Panc1 (cell line): ENCODE measurements at regions not wholly inside any gene's neighbourhood (a gene's known extent, or its start where the extent isn't known, plus 50 kb on each side); places are given as distances from the start of the nearest gene placed in this dataset.
A peak's percentile ranks its signal among the peaks of the same experiment; 100 is the strongest.

Source experiments
- ATAC-seq: fragments of 200-7000 bp; cut with Tn5 transposase; 2 replicates; pipeline ENCODE4 v1.9.1; 2020; ENCODE audit warnings: mild to moderate bottlenecking, moderate library complexity
- BruUV-seq: library from RNA; stranded (reverse); fragments of 400-500 nt; replicated peaks from 2 replicates; lab custom pipeline; 2021; lab: Mats Ljungman, UMichigan
- CTCF ChIA-PET: fragments of 300-600 bp; sonication (Branson Sonifier 250); formaldehyde crosslinking; loops from one replicate; lab custom pipeline; 2022; ENCODE audit warnings: antibody characterized with exemption; lab: Charles Lee
- POLR2A ChIA-PET: fragments of 300-600 bp; sonication (Branson Sonifier 250); formaldehyde crosslinking; loops from one replicate; lab custom pipeline; 2022; ENCODE audit warnings: antibody characterized with exemption; lab: Charles Lee
- DNase-seq: peaks from one replicate; pipeline ENCODE4 v3.0.0-alpha.2; 2010; ENCODE audit warnings: low read depth, low spot score
- H3K27ac ChIP-seq: 2 replicates; pipeline ENCODE4 v1.5.1; 2011; ENCODE audit warnings: mild to moderate bottlenecking, low read length, inconsistent platforms
- H3K27me3 ChIP-seq: fragments of 200-500 bp; sonication (Bioruptor generic); 2 replicates; pipeline ENCODE4 v1.6.0; 2014; ENCODE audit warnings: low read length, inconsistent platforms; ENCODE audit not compliant: control insufficient read depth, insufficient read depth
- H3K36me3 ChIP-seq: fragments of 200-500 bp; sonication (Bioruptor generic); 2 replicates; pipeline ENCODE4 v1.5.1; 2014; ENCODE audit warnings: inconsistent platforms, mild to moderate bottlenecking, low read length, moderate library complexity; ENCODE audit not compliant: control insufficient read depth, insufficient read depth
- H3K4me1 ChIP-seq: 2 replicates; pipeline ENCODE4 v1.5.1; 2011; ENCODE audit warnings: inconsistent platforms, mild to moderate bottlenecking, low read length, moderate library complexity; ENCODE audit not compliant: control insufficient read depth, insufficient read depth
- H3K4me3 ChIP-seq, 2 experiments: 2 replicates each; pipeline ENCODE4 v1.5.1; 2011 to 2012; ENCODE audit warnings: low read depth in 2 of 2, low read length in 2 of 2, mild to moderate bottlenecking in 2 of 2, inconsistent platforms in 1 of 2, moderate library complexity in 1 of 2
- H3K9me3 ChIP-seq: fragments of 200-500 bp; sonication (Bioruptor generic); 2 replicates; pipeline ENCODE4 v1.5.1; 2014; ENCODE audit warnings: low read depth, mild to moderate bottlenecking, inconsistent platforms, low read length, moderate library complexity; ENCODE audit not compliant: control insufficient read depth, insufficient read depth
- POLR2AphosphoS5 ChIP-seq: IDR thresholded peaks from 2 replicates; pipeline ENCODE4 v1.6.1; 2012; ENCODE audit warnings: mild to moderate bottlenecking, low read depth, low read length, moderate library complexity
- REST ChIP-seq, 2 experiments: IDR thresholded peaks; 2 replicates each; pipeline ENCODE4 v1.6.1; 2011 to 2012; ENCODE audit warnings: low read depth in 2 of 2, control low read depth in 1 of 2, low read length in 1 of 2, mild to moderate bottlenecking in 1 of 2, moderate library complexity in 1 of 2; ENCODE audit not compliant: insufficient read depth in 1 of 2
- SIN3A ChIP-seq: IDR thresholded peaks from 2 replicates; pipeline ENCODE4 v1.6.1; 2012; ENCODE audit warnings: low read depth, mild to moderate bottlenecking, low read length, moderate library complexity, borderline replicate concordance; ENCODE audit not compliant: insufficient read depth
- TCF7L2 ChIP-seq: IDR thresholded peaks from 2 replicates; pipeline ENCODE4 v1.6.1; 2011; ENCODE audit warnings: mild to moderate bottlenecking, low read depth, low read length, inconsistent platforms
- in situ Hi-C: cut with HindIII; loops from 2 replicates; pipeline ENCODE4 v1.10.0; 2016; ENCODE audit warnings: low sequenced_read_pairs, low pct_unique_long_range_greater_than_20kb
- intact Hi-C: fragments of 100-400 bp; cut with micrococcal nuclease; formaldehyde crosslinking; loops from one replicate; pipeline ENCODE4 v1.10.0; 2022; ENCODE audit not compliant: unreplicated experiment
- TF ChIP-seq, protein P1 (sequence below): fragments of 450-650 bp; IDR thresholded peaks from 2 replicates; pipeline ENCODE4 v1.5.1; 2017; ENCODE audit warnings: mild to moderate bottlenecking

DNA sequence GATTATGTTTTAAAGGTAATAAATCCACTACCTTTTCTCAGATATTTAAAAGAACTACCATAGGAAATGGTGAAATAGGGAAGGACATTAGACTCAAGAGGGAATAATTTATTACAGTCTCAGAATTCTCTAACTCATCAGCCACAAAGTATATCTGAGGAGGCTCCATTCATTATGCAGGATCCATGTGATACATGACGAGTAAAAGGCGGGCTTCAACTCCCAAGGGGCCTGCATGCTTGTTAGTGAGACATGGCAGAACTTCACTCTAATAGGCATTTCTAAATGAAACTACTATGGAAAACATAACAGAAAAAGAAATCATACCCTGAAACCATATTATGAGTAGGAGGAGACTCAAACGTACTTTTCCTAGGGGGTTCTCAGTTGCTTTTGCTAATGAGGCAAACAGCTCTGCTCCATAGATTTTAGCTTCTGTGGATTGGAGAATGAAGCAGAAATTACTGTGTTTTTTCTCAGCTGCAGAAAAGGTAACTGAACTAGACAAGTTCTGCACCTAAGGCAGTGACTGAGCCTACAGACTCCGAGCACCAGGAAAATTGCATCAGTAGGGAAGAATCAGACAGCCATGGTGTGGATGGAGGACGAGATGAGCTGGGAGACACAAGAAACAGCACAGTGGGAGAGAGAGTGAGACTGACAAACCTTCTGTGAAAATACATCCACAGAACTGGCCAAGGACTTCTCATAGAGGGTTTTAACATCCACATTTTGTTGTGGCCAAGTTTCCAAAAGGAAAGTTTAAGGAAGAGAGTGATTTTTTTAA is 254.6 kb upstream of the PRDM1 start:
- no peaks in the 10 kb centered on the region for H3K27me3 ChIP-seq
- no peak overlapping the region for H3K4me3 ChIP-seq
- no peak for DNase-seq
- no peaks in the 10 kb centered on the region for H3K9me3 ChIP-seq
- CTCF ChIA-PET = interaction anchor here (0.6 kb wide), 1 partner anchor 22 kb away, joined by 4 read pairs; no protein-coding TSS in a partner anchor
- H3K4me1 ChIP-seq = no peaks in the 10 kb centered on the region
- H3K27ac ChIP-seq = peak overlapping the region; percentile 23; the same call in 1 of the 2 replicates
- no peaks in the 10 kb centered on the region for H3K36me3 ChIP-seq
- BruUV-seq = no TSS peak
- POLR2A ChIA-PET = no interaction called here
- TF ChIP-seq SIN3A = no peak
- no peak for TF ChIP-seq POLR2AphosphoS5
- TF ChIP-seq, protein P1, sequence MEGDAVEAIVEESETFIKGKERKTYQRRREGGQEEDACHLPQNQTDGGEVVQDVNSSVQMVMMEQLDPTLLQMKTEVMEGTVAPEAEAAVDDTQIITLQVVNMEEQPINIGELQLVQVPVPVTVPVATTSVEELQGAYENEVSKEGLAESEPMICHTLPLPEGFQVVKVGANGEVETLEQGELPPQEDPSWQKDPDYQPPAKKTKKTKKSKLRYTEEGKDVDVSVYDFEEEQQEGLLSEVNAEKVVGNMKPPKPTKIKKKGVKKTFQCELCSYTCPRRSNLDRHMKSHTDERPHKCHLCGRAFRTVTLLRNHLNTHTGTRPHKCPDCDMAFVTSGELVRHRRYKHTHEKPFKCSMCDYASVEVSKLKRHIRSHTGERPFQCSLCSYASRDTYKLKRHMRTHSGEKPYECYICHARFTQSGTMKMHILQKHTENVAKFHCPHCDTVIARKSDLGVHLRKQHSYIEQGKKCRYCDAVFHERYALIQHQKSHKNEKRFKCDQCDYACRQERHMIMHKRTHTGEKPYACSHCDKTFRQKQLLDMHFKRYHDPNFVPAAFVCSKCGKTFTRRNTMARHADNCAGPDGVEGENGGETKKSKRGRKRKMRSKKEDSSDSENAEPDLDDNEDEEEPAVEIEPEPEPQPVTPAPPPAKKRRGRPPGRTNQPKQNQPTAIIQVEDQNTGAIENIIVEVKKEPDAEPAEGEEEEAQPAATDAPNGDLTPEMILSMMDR = no peak
- TF ChIP-seq REST (IDR thresholded peaks at IDR 0.05; ENCODE audit: insufficient read depth in 1 of 2, low read depth in 2 of 2, low read length in 1 of 2) = no peak
- no peak for TF ChIP-seq TCF7L2
- in situ Hi-C loops = no loop called here
- peak; percentile 60; the same call in 1 of the 2 replicates for ATAC-seq
- intact Hi-C loops = no loop called here

DNA sequence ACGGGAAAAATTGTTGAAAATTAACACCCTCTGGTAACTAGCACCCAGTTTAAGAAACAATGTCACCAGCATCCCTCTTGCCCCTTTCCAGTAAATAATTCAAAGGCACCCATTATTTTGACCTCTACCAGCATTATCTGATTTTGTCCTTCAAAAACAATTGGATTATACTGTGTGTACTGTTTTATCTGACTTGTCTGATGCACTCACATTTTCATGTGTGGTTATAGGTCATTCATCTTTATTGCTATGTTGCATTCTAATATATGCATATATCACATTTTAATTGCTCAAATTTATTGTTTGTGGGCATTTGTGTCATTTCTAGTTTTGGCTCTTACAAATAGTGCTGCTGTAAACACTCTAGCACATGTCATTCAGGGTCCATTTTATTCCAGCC is 260.9 kb upstream of the PRDM1 start:
- H3K36me3 ChIP-seq = no peaks in the 10 kb centered on the region
- POLR2A ChIA-PET = no interaction called here
- TF ChIP-seq SIN3A (no peak), TCF7L2 (no peak), POLR2AphosphoS5 (no peak), REST (IDR thresholded peaks at IDR 0.05; ENCODE audit: insufficient read depth in 1 of 2, low read depth in 2 of 2, low read length in 1 of 2) (no peak)
- TF ChIP-seq, protein P1 = no peak
- H3K4me3 ChIP-seq = no peak overlapping the region
- CTCF ChIA-PET = no interaction called here
- ATAC-seq (no peak), DNase-seq (no peak)
- no peaks in the 10 kb centered on the region for H3K4me1 ChIP-seq
- in situ Hi-C loops = no loop called here
- H3K27me3 ChIP-seq = no peaks in the 10 kb centered on the region
- H3K9me3 ChIP-seq = no peaks in the 10 kb centered on the region; the same call in 1 of the 2 replicates
- no peak overlapping the region for H3K27ac ChIP-seq
- BruUV-seq = no TSS peak
- intact Hi-C loops = no loop called here
